GM19023 (cell line): ENCODE measurements at regions not wholly inside any gene's neighbourhood (a gene's known extent, or its start where the extent isn't known, plus 50 kb on each side); places are given as distances from the start of the nearest gene placed in this dataset.
"Not testable (repeated sequence)": the region's sequence is repeated elsewhere in the genome, so short reads cannot be mapped to it uniquely, and the experiment has no call there.

ENCODE experiments used
- ATAC-seq: cut with Tn5 transposase; IDR thresholded peaks from one replicate; pipeline ENCODE4 v1.9.1; 2021; ENCODE audit warnings: mild to moderate bottlenecking, moderate library complexity; ENCODE audit not compliant: unreplicated experiment

DNA sequence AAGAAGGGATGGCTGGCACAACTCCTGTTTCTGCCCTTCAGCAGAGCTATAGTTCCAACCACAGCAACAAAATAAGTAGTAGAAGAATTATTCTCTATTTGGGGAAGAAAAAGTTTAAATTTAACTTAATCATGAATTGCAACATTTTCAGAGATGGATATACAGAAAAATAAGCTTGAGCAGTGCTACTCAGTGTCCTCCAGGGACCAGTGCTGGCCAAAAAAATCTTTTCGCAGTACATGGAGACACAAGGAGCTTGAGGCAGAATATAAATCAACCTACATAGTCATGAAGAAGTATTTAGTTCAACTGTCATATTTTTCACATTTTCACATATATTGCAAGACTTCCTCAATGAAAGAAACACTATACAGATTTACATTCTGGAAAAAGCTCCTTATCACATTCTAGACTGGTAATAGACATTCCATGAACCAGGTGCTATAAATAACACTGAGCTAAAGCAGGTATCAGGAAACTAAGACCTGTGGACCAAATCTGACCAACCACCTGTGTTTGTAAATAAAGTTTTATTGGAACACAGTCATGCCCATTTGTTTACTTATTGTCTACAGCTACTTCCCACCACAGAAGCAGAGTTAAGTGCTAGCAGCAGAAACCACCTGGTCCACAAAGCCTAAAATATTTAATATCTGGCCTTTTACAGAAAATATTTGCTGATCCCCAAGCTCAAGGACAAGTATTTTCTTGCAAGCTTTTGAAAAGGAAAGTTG lies 101.9 kb downstream of the RGS21 start:
- ATAC-seq = no peak

DNA sequence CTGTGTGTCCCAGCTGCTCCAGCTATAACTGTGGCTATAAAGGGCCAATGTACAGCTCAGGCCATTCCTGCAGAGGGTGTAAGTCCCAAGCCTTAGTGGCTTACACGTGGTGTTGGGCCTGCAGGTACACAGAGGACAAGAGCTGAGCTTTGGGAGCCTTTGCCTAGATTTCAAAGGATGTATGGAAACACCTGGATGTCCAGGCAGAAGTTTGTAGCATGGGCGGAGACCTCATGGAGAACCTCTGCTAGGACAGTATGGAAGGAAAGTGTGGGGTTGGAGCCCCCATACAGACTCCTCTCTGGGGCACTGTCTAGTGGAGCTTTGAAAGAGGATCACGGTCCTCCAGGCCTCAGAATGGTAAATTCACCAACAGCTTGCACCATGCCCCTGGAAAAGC lies 113.9 kb downstream of the RGS21 start:
- no peak for ATAC-seq

DNA sequence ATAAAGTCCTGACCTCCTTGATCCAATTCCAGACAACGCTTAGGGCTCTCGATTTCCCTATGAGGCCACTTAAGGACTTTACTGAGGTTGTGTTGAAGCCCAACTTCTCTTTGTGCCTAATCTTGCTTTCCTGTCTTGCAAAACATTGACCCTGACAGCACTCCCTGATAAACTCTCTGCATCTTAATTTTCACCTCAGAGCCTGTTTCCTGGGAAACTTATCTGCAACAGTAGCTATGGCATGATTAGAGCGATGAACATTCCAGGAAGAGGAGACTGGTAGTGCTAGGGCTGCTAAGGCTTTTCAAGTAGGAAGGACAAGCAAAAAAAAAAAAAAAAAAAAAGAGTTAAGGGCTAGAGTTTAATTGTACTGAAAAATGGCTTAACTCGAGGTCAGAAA lies 118.9 kb downstream of the RGS21 start:
- ATAC-seq = no peak

DNA sequence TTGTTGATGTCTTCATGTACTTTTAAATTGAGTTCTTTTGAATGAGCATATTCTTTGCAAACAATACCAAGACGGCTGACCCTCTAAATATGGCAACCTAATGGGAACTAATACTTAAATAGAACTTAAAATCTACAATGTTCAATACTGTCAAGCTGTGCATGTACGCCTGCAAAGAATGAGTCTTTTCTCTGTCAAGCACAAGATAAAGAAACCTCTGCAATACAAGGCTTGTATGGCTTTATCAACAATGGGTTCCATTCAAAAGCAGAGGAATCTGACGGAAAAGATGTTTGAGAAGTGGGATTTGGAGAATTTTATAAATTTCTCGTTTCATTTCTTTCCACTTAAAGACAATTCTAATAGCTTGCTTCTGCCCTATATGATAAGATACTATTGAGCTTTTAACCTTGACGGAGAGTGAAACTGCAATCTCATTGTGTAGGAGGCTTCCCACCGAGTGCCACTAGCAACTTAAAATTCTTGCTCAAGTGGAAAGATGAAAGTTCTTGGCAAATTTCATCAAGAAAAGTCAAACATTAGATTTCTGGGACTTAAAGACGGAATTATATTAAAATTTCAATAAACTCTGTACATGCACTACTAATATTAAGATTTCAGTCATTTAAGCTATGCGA lies 119.8 kb downstream of the RGS21 start:
- ATAC-seq = no peak

DNA sequence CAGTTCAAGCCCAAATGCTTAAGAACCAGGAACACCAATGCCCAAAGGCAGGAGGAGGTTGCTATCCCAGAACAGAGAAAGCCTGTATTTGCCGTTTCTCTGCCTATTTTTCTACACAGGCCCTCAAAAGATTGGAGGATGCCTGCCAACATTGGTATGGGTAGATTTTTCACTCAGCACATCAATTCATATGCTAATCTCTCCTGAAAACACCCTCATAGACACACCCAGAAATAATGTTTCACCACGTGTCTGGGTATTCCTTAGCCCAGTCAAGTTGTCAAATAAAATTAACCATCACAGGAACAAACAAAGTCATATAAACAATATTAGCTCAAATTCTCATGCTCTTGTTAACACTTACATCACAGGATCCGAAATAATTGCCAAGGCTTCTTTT lies 121.9 kb downstream of the RGS21 start:
- no peak for ATAC-seq

DNA sequence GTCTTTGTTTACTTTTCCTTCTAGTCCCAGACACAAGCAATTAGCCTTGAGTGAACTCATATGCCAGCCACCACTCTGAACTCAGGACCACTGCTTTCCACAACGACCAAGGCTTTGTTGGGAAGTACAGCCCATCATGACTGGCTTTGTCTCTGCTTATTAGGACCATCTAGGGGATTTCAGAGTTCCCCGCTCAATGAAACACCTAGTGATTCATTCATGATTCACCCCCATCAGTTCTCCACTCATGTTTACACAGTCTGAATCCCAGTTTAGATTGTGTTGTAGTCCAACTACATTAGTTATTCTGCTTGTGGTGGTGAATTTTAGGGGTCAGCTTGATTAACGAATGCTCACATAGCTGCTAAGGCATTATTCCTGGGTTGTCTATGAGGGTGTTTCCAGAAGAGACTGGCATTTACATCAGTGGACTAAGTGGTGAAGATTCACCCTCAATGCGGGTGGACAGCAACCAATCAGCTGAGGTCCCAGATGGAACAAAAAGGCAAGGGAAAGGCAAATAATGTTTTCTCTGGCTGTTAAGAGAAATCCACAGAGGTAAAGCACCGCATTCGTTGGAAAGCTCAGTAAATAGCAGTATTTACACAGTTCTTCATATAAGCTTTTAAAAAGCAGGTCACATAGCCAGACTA lies 122.7 kb downstream of the RGS21 start:
- ATAC-seq = no peak

DNA sequence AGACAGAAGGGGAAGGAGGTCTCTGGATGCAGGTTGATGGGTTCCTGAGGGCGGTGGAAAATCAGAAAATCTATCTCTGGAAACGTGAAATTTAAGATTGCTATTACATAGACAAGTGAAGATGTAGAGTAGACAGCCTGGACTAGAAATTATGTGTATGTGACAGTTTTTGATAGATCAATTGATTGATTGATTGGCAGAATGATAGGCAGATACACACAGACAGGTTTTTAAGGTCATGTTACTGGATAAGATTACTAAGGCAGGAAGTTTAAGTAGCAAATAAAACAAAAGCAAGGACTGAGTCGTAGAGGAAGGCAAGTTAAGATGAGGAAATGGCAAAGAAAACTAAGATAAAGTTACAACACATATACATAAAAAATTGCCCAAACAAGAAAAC lies 124.7 kb downstream of the RGS21 start:
- ATAC-seq = no peak

DNA sequence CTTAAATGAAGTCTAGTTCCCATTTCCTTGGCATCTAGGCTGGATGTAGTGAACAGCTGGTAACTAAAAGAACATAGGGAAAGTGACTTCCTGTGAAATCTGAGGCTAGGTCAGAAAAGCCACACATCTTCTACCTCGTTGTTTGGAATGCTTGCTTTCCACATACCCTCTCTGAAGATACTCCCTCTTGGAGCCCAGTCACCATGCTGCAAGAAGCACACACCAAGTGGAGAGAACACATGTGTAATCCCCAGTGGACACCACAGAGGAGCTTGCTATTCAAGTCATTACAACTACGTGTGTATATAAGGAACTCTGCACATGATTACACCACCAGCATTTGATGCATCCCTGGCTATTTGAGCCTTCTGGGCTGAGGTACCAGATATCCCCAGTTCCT lies 125.9 kb downstream of the RGS21 start:
- no peak for ATAC-seq

DNA sequence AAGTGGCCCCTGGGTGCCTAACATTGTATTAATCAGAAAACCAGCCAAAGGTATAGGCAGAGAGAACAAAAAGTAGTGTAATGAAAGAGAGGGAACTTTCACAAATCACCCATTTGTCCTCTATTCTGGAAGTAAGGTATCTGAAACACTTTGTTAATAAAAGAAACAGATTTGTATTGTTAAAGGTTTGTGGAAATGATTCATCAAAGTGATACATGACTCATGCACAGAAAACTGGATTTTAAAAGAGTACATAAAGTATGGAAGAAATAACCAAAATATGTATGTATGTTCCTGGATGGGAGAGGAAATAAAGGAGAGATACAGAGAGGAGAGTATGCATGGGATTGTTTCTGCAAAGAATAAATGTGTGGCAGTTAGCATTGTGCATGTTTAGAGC lies 126.8 kb downstream of the RGS21 start:
- no peak for ATAC-seq

DNA sequence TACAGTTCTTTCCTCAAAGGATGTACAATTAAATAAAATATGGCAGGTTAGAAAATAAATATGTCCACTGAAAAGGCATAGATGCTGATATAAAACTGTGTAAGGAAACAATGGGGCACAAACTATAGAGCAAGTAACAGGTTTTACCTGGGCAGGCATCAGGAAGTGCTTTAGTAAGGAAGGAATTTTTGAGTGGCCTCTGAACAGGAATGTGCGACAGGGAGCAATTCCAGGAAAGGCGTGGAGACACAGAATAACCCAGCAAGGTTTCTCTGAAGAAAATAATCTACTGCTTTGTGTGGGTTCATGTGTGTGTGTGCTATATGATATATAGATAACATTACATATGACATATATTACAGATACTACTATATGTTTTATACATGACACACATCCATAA lies 128.4 kb downstream of the RGS21 start:
- ATAC-seq = no peak

DNA sequence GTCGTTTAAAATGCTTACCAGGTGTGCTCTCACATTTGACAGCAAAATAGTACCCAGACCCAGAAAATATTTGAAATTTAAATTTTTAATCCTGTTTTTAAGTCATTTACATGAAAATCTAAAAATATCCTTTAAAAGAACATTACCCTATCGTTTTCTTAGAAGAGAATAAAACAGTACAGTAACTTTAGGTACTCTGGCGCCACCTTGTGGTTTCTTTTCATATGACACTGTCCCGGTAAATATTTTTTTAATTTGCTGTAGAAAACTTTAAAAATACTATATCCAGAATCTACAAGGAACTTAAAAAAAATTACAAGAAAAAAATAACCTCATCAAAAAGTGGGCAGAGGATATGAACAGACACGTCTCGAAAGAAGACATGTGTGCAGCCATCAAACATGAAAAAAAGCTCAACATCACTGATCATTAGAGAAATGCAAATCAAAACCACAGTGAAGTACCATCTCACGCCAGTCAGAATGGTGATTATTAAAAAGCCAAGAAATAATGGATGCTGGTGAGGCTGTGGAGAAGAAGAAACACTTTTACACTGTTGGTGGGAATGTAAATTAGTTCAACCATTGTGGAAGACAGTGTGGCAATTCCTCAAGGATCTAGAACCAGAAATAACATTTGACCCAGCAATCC lies 129.2 kb downstream of the RGS21 start:
- ATAC-seq = peak; percentile 61

DNA sequence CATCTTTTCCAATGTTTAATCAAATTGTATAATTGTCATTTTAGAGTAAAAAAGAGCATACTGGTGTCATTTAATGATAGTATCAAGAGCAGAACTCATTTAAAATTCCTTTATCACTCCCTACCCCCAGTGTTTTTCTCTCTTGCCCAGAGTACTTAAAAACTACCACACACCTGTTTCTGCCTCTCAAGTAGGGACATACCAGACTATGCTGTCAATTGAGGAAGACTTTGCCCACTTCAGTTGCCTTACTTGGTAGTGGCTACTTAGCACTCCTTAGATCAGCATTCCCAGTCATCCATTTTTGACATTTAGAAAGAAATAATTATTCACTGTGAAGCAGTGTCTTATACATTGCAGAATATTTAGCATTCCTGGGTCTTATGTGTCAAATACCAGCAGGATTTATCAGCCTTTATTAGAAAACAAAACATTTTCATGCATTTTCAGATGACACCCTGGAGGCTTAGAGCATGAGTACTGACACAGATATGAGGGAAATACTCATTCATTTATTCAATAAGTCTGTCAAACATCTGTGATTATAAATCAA lies 127.5 kb upstream of the RGS1 start:
- no peak for ATAC-seq

DNA sequence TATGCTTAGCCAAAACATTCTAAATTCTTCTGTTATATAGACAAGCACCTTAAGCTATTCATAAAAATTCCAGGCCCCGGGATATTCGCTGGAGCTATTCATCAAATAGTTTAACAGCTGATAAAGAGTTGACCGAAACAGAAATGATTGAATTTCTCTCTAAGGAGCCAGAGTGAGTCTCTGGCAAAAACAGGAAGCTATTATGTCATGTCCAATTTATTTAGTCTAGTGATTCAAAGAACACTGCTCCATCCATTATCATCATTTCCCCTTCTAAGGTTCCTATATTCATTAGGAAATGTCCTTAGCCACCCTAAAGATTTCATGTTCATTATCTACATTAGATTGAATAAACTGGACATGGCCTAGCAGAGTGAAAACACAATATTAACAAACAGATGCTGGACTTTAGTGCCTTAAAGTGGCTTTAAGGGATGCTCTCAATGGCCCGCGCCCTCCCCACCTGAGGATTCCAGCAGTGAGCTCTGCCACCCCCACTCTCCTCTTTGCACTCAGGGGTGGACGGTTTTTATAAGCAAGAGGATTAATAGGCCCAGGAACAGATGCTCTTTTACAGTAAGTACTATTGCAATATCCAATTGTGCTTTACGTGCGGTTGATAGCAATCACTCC lies 122.1 kb upstream of the RGS1 start:
- ATAC-seq = no peak

DNA sequence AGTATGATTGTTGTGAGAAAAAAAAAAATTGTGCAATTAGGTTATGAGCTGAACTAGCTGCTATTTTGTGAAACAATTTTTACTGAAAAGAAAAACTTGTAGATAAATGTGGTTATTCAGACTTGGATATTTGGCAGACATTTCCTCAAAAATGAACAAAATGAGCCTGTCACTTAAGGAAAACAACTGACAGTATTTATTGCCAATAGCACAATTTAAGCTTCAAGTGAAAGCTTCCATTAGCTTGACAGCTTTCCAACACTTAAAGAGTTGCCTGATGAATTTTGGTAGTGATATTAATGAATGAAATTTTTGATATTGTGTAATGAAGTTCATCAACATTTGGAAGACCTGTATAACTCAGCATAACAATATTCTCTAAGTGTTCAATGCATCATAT lies 116.1 kb upstream of the RGS1 start:
- ATAC-seq = no peak

DNA sequence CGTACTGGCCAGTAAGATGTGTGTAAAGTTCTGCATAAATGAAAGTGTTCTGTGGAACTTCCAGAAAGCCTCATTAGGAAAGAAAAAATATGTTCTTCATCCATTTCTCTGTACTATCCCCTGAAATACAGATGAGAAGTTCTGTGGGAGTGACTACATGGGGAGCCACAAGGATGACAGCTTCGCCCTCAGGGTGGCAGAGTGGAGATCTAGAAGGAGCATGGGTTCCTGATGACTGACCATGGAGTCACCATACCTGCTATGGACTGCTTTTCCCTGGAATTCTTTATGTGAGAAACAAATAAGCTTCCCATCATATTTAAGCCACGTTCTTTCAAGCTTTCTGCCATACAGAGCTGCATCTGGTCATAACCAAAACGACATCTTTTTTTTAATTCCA lies 113.9 kb upstream of the RGS1 start:
- no peak for ATAC-seq

DNA sequence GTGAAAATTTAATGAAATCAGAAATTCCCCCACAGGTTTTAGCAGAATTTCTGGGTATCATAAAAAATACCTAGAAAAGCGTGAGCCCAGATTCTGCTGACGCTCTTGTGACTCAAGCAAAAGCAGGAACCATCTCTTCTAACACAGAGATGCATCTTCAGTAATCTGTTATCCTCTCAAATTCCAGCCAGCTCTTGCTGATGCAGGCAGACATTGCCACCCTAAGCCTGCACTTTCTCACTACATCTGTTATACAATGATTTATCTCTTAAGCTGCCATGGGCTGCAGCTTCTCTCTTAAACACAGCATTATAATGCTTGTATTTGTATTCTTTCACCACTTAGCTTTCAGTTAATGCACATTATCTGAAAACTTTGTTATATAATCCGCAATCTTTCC lies 113.0 kb upstream of the RGS1 start:
- no peak for ATAC-seq

DNA sequence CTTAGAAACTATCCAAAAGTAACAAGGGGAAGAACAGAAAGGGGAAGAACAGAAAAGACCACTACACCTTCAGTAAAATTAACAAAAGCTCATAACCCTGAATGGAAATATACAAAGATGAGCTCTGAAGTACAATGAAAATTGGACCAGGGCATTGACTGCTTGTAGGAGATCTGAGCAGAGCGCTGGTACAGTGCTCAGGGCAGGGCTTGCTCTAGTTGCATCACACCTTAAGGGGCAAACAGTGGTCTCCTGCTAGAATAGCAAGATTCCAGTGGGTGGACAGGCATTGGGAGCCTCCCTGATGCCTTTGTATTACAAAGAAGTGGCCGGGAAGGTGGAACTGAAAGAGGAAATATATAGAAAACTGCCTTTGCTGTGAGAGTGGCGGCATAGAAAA lies 111.9 kb upstream of the RGS1 start:
- no peak for ATAC-seq

DNA sequence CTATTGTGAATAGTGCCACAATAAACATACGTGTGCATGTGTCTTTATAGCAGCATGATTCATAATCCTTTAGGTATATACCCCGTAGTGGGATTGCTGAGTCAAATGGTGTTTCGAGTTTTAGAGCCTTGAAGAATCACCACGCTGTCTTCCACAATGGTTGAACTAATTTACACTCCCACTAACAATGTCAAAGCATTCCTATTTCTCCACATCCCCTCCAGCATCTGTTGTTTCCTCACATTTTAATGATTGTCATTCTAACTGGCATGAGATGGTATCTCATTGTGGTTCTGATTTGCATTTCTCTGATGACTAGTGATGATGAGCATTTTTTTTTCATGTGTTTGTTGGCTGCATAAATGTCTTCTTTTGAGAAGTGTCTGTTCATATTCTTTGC lies 110.4 kb upstream of the RGS1 start:
- not testable (repeated sequence) for ATAC-seq

DNA sequence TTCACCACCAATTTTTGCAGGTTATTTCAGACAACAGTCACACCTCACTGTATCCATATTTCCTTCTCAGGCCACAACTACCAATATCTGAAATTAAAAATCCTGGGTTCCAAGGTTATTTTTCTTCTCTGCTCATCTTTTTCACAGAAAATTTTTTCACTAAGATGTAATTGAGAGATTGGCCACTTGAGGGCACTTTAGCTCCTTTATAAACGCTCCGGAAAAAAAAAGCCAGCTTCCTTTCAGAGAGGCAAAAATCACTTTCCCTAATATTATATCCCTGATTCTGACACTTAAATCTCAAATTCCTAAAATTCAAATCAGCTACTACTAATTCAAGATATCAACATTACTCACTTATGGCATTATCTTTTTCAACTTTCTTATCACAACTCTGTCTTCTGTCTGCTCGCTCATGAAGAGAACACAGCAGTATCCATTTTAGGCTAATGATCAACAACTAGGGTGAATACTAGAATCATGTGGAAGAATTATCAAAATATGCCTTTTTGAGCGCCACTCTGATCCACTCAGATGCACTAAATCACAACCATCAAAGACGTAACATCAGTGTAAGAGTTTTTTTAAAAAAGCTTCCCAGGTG lies 101.4 kb upstream of the RGS1 start:
- no peak for ATAC-seq

DNA sequence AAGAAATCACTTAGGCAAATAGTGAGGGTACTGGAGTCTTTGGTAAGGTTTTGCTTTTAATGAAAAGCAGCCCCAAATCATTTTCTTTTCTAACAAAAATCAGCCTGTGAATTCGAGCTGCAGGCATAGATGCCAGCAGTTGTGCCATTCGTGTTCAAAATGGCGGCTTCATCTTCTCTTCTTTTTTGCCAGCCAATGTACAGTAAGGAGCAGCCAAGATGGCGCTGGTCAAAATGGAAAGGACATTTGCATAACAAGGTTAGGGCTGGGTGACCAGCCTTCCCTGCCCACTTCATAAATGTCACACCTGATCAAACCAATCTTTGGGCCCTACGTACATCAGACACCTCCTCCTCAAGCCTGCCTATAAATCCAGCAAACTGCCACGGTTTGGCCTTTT lies 100.2 kb upstream of the RGS1 start:
- ATAC-seq = no peak

DNA sequence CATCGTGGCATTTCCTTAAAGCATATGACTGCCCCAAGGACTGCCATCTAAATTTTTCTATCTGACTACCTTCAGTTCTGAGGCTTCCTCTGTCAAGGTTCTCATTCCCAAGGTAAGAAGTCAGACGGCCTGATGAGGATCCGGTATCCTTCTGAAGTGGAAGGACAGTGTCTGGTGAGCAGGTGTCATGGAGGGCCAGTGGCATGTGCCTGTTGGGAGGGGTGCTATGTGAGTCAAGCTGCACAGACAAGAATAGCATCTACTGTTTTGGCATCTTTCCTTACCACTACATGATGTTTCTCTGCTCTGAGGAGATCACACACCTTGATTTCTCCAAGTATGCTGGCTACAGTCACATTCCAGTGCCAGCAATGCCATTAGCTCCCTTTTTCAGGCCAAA lies 99.6 kb upstream of the RGS1 start:
- no peak for ATAC-seq
